ENCODE measurements at regions not wholly inside any gene's neighbourhood (a gene's known extent, or its start where the extent isn't known, plus 50 kb on each side); places are given as distances from the start of the nearest gene placed in this dataset.

DNA sequence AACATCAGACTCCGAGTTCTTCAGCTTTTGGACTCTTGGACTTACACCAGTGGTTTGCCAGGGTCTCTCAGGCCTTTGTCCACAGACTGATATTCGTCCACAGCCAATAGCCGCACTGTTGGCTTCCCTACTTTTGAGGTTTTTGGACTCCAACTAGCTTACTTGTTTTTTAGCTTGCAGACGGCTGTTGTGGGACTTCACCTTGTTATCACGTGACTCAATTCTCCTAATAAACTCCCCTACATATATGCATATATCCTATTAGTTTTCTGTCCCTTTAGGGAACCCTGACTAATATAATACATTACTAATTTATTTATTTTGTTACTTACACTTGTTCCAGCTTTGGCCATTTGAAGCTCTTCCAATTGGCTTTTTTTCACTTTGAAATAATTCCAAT, 311.3 kb downstream of the BMP2 start:
- no peak for TF ChIP-seq ZFP3 (CRISPR knock-in tag; IDR thresholded peaks at IDR 0.05)
- TF ChIP-seq ZFP30 (CRISPR knock-in tag; IDR thresholded peaks at IDR 0.05), result no peak
- TF ChIP-seq ISL1 (CRISPR knock-in tag; IDR thresholded peaks at IDR 0.05), result no peak
- no peak for TF ChIP-seq ARNTL (CRISPR knock-in tag; IDR thresholded peaks at IDR 0.05; ENCODE audit: borderline replicate concordance, low read depth)
- TF ChIP-seq ZNF8 (CRISPR knock-in tag; IDR thresholded peaks at IDR 0.05), result no peak
- TF ChIP-seq, protein P1, sequence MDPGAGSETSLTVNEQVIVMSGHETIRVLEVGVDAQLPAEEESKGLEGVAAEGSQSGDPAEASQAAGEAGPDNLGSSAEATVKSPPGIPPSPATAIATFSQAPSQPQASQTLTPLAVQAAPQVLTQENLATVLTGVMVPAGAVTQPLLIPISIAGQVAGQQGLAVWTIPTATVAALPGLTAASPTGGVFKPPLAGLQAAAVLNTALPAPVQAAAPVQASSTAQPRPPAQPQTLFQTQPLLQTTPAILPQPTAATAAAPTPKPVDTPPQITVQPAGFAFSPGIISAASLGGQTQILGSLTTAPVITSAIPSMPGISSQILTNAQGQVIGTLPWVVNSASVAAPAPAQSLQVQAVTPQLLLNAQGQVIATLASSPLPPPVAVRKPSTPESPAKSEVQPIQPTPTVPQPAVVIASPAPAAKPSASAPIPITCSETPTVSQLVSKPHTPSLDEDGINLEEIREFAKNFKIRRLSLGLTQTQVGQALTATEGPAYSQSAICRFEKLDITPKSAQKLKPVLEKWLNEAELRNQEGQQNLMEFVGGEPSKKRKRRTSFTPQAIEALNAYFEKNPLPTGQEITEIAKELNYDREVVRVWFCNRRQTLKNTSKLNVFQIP (CRISPR knock-in tag; IDR thresholded peaks at IDR 0.05; ENCODE audit: borderline replicate concordance, low read depth), result no peak
- no peak for TF ChIP-seq RARB (CRISPR knock-in tag; IDR thresholded peaks at IDR 0.05)
- TF ChIP-seq ZNF70 (CRISPR knock-in tag; IDR thresholded peaks at IDR 0.05), result no peak
- TF ChIP-seq ESRRG (CRISPR knock-in tag; IDR thresholded peaks at IDR 0.05), result no peak

Measured in SK-N-SH treated with all-trans-retinoic acid at 6 μM for 48 hours (cell line).